IMR-90 (cell line): ENCODE measurements at regions not wholly inside any gene's neighbourhood (a gene's known extent, or its start where the extent isn't known, plus 50 kb on each side); places are given as distances from the start of the nearest gene placed in this dataset.

ENCODE experiments used
- ATAC-seq: fragments of 200-7000 bp; cut with Tn5 transposase; 2 replicates; pipeline ENCODE4 v1.9.1; 2020; ENCODE audit warnings: low read depth, mild to moderate bottlenecking, moderate library complexity
- BruUV-seq: library from RNA; stranded (reverse); fragments of 400-500 nt; replicated peaks from 2 replicates; lab custom pipeline; 2021; lab: Mats Ljungman, UMichigan
- CTCF ChIA-PET: fragments of 300-600 bp; formaldehyde crosslinking; extraction: SDS; loops from one replicate; lab custom pipeline; 2021; ENCODE audit warnings: antibody characterized with exemption; lab: Yijun Ruan, JAX
- POLR2A ChIA-PET: fragments of 300-600 bp; sonication (Branson Sonifier 250); formaldehyde crosslinking; loops from one replicate; lab custom pipeline; 2022; ENCODE audit warnings: antibody characterized with exemption; ENCODE audit not compliant: unreplicated experiment; lab: Charles Lee
- DNase-seq: peaks from one replicate; pipeline ENCODE4 v3.0.0; 2013
- H2AFZ ChIP-seq: replicated peaks from 2 replicates; pipeline ENCODE3; 2013; ENCODE audit warnings: low read length, mild to moderate bottlenecking; ENCODE audit not compliant: poor library complexity
- H2AK5ac ChIP-seq: 2 replicates; pipeline ENCODE4 v1.6.1; 2013; ENCODE audit warnings: low read depth, low read length, inconsistent platforms
- H2AK9ac ChIP-seq: replicated peaks from 2 replicates; pipeline ENCODE3; 2013; ENCODE audit warnings: mild to moderate bottlenecking, low read depth, low read length, moderate library complexity; ENCODE audit not compliant: poor library complexity
- H2BK120ac ChIP-seq: 2 replicates; pipeline ENCODE4 v1.6.1; 2013; ENCODE audit warnings: low read depth, low read length, inconsistent platforms
- H2BK15ac ChIP-seq: 3 replicates; pipeline ENCODE4 v1.6.1; 2013; ENCODE audit warnings: low read depth, low read length, inconsistent platforms
- H2BK20ac ChIP-seq: 2 replicates; pipeline ENCODE4 v1.6.1; 2013; ENCODE audit warnings: low read depth, mild to moderate bottlenecking, inconsistent platforms, low read length, moderate library complexity
- H2BK5ac ChIP-seq: 2 replicates; pipeline ENCODE4 v1.6.1; 2013; ENCODE audit warnings: mild to moderate bottlenecking, low read depth, low read length, inconsistent platforms; ENCODE audit not compliant: poor library complexity, severe bottlenecking
- H3K14ac ChIP-seq: replicated peaks from 2 replicates; pipeline ENCODE4 v1.6.1; 2013; ENCODE audit warnings: low read depth, low read length, inconsistent platforms
- H3K18ac ChIP-seq: 2 replicates; pipeline ENCODE4 v1.6.1; 2013; ENCODE audit warnings: low read depth, low read length, control low read depth
- H3K23ac ChIP-seq: 2 replicates; pipeline ENCODE4 v1.6.1; 2013; ENCODE audit warnings: low read depth, low read length, inconsistent platforms
- H3K27ac ChIP-seq: 2 replicates; pipeline ENCODE4 v1.5.1; 2013; ENCODE audit warnings: mild to moderate bottlenecking, control low read depth, low read length; ENCODE audit not compliant: insufficient read depth
- H3K27me3 ChIP-seq: 2 replicates; pipeline ENCODE4 v1.6.1; 2013; ENCODE audit warnings: low read length; ENCODE audit not compliant: control insufficient read depth, insufficient read depth
- H3K36me3 ChIP-seq: 2 replicates; pipeline ENCODE4 v1.6.1; 2013; ENCODE audit warnings: low read length, mixed read lengths; ENCODE audit not compliant: control insufficient read depth, insufficient read depth
- H3K4ac ChIP-seq: 2 replicates; pipeline ENCODE4 v1.6.1; 2013; ENCODE audit warnings: low read depth, low read length, inconsistent platforms
- H3K4me1 ChIP-seq: 2 replicates; pipeline ENCODE4 v1.6.1; 2013; ENCODE audit warnings: low read length, mixed read lengths; ENCODE audit not compliant: control insufficient read depth, insufficient read depth
- H3K4me2 ChIP-seq: 2 replicates; pipeline ENCODE4 v1.6.1; 2013; ENCODE audit warnings: low read depth, mild to moderate bottlenecking, control low read depth, low read length, moderate library complexity
- H3K4me3 ChIP-seq: 2 replicates; pipeline ENCODE4 v1.5.1; 2013; ENCODE audit warnings: low read depth, mild to moderate bottlenecking, control low read depth, low read length, moderate library complexity; ENCODE audit not compliant: insufficient read depth
- H3K56ac ChIP-seq: 2 replicates; pipeline ENCODE4 v1.6.1; 2013; ENCODE audit warnings: low read length, inconsistent platforms; ENCODE audit not compliant: insufficient read depth; ENCODE audit errors: extremely low read depth
- H3K79me1 ChIP-seq, 2 experiments: 2 replicates each; pipeline ENCODE4 v1.6.1; 2013; ENCODE audit warnings: low read length in 2 of 2, inconsistent platforms in 1 of 2, low read depth in 1 of 2
- H3K9ac ChIP-seq: 2 replicates; pipeline ENCODE4 v1.6.1; 2013; ENCODE audit warnings: low read depth, low read length, control low read depth
- H3K9me1 ChIP-seq: 2 replicates; pipeline ENCODE4 v1.6.1; 2013; ENCODE audit warnings: low read length, inconsistent platforms; ENCODE audit not compliant: insufficient read depth
- H3K9me3 ChIP-seq: 2 replicates; pipeline ENCODE4 v1.6.1; 2013; ENCODE audit warnings: low read length; ENCODE audit not compliant: control insufficient read depth, insufficient read depth
- H4K20me1 ChIP-seq: 2 replicates; pipeline ENCODE4 v1.6.1; 2013; ENCODE audit warnings: low read length, inconsistent platforms; ENCODE audit not compliant: insufficient read depth
- H4K5ac ChIP-seq: 2 replicates; pipeline ENCODE4 v1.6.1; 2013; ENCODE audit warnings: mild to moderate bottlenecking, low read depth, low read length, control low read depth
- H4K8ac ChIP-seq, 2 experiments: 2 replicates each; pipeline ENCODE4 v1.6.1; 2013; ENCODE audit warnings: low read depth in 2 of 2, low read length in 2 of 2, control low read depth in 1 of 2, inconsistent platforms in 1 of 2
- H4K91ac ChIP-seq: 2 replicates; pipeline ENCODE4 v1.6.1; 2013; ENCODE audit warnings: low read depth, low read length, inconsistent platforms; ENCODE audit not compliant: insufficient read depth
- CEBPB ChIP-seq: IDR thresholded peaks from 2 replicates; pipeline ENCODE4 v1.6.1; 2012; ENCODE audit warnings: low read depth, low read length, improper control_type of control experiment
- CTCF ChIP-seq: conservative IDR thresholded peaks from 2 replicates; pipeline ENCODE4 v1.5.1; 2012; ENCODE audit warnings: mild to moderate bottlenecking, low read depth, low read length, improper control_type of control experiment
- ELK1 ChIP-seq: fragments of 150-350 bp; IDR thresholded peaks from 2 replicates; pipeline ENCODE4 v1.6.1; 2016; ENCODE audit warnings: low read depth, mild to moderate bottlenecking, low read length, moderate library complexity, borderline replicate concordance
- MAFK ChIP-seq: IDR thresholded peaks from 2 replicates; pipeline ENCODE4 v1.6.1; 2012; ENCODE audit warnings: low read depth, low read length, improper control_type of control experiment
- MAZ ChIP-seq: IDR thresholded peaks from 2 replicates; pipeline ENCODE4 v1.6.1; 2012; ENCODE audit warnings: low read depth, mild to moderate bottlenecking, low read length, improper control_type of control experiment, moderate library complexity, borderline replicate concordance
- MXI1 ChIP-seq: IDR thresholded peaks from 2 replicates; pipeline ENCODE4 v1.6.1; 2012; ENCODE audit warnings: low read depth, mild to moderate bottlenecking, low read length, moderate library complexity, borderline replicate concordance
- RAD21 ChIP-seq: IDR thresholded peaks from 2 replicates; pipeline ENCODE4 v1.6.1; 2012; ENCODE audit warnings: low read length, improper control_type of control experiment
- RCOR1 ChIP-seq: IDR thresholded peaks from 2 replicates; pipeline ENCODE4 v1.6.1; 2012; ENCODE audit warnings: mild to moderate bottlenecking, low read length, improper control_type of control experiment; ENCODE audit not compliant: insufficient replicate concordance
- SMC3 ChIP-seq: fragments of 150-350 bp; IDR thresholded peaks from 2 replicates; pipeline ENCODE4 v1.6.1; 2016; ENCODE audit warnings: low read depth, mild to moderate bottlenecking, antibody characterized with exemption, low read length, moderate library complexity
- USF2 ChIP-seq: fragments of 150-350 bp; IDR thresholded peaks from 2 replicates; pipeline ENCODE4 v1.6.1; 2017; ENCODE audit warnings: mild to moderate bottlenecking, antibody characterized with exemption, low read length, low read depth
- WGBS, 2 experiments: methylation state at CpG; one replicate each; pipeline versions ENCODE4 v1.1.5 to v1.1.7; 2013; ENCODE audit warnings: missing lambda C conversion rate in 2 of 2; ENCODE audit not compliant: insufficient read length in 1 of 2; ENCODE audit errors: extremely low coverage in 2 of 2; 5-methylcytosine and 5-hydroxymethylcytosine counted together
- dilution Hi-C: fragments of 300-500 bp; cut with HindIII; formaldehyde crosslinking; loops from one replicate; pipeline ENCODE4 v1.14.3; 2018; ENCODE audit warnings: low sequenced_read_pairs; ENCODE audit not compliant: unreplicated experiment
- in situ Hi-C: fragments of 300-500 bp; cut with MboI; formaldehyde crosslinking; loops from 3 replicates; pipeline ENCODE4 v1.14.3; 2019; ENCODE audit warnings: low sequenced_read_pairs, inconsistent platforms, mixed read lengths
- intact Hi-C: fragments of 100-400 bp; cut with micrococcal nuclease; formaldehyde crosslinking; loops from 2 replicates; pipeline ENCODE4 v1.10.0; 2022

- Histone ChIP-seq H3K56ac (no peak overlapping the region), H4K91ac (no peak overlapping the region), H4K5ac (no peak overlapping the region), H2AK9ac (no peak overlapping the region), H4K20me1 (no peaks in the 10 kb centered on the region), H3K9ac (no peak overlapping the region), H3K9me3 (peaks cover 67% of the 10 kb centered on the region), H2AK5ac (no peak overlapping the region), H3K23ac (no peak overlapping the region), H2AFZ (no peak overlapping the region), H3K14ac (no peak overlapping the region), H3K9me1 (no peaks in the 10 kb centered on the region), H3K4me3 (no peak overlapping the region), H2BK15ac (no peak overlapping the region), H3K4me2 (no peak overlapping the region), H3K79me1 (no peaks in the 10 kb centered on the region), H3K4me1 (no peaks in the 10 kb centered on the region), H3K36me3 (no peaks in the 10 kb centered on the region), H2BK20ac (no peak overlapping the region), H3K27ac (no peak overlapping the region), H3K27me3 (no peaks in the 10 kb centered on the region), H4K8ac (no peak overlapping the region), H3K18ac (no peak overlapping the region), H2BK5ac (no peak overlapping the region), H2BK120ac (no peak overlapping the region), H3K4ac (no peak overlapping the region)
- ATAC-seq: no peak
- CTCF ChIA-PET: no interaction called here
- DNase-seq: no peak
- WGBS, 2 experiments: 69% methylated on average over 7 of the region's 25 CpGs; no CpG with 5 or more reads in 1 of the 2 experiments
- in situ Hi-C loops: no loop called here
- intact Hi-C loops: no loop called here
- TF ChIP-seq MAFK (no peak), MXI1 (no peak), CTCF (no peak), CEBPB (no peak), SMC3 (no peak), RAD21 (no peak), RCOR1 (no peak), MAZ (no peak), USF2 (no peak), ELK1 (no peak)
- no TSS peak for BruUV-seq
- POLR2A ChIA-PET: no interaction called here
- dilution Hi-C loops: no loop called here
These were observed 301.9 kb upstream of the SALL3 start for GRCh38 chr18:78677483-78678317.
